ENCODE measurements at regions not wholly inside any gene's neighbourhood (a gene's known extent, or its start where the extent isn't known, plus 50 kb on each side); places are given as distances from the start of the nearest gene placed in this dataset.

GRCh38 chr13:44765001-44765471, 188.9 kb upstream of the TSC22D1 start (continued):
- TF ChIP-seq ARID5B (CRISPR knock-in tag; IDR thresholded peaks at IDR 0.05): peak; percentile 42; the same call in 1 of the 2 replicates

GRCh38 chr13:44764302-44764692, 188.2 kb upstream of the TSC22D1 start:
- no peaks in the 10 kb centered on the region for H3K79me2 ChIP-seq (ENCODE audit: insufficient read depth, low read length)
- no peak overlapping the region for H3K9ac ChIP-seq (ENCODE audit: insufficient read depth, low read depth, low read length)
- CTCF ChIA-PET (ENCODE audit: low intra/inter-chr PET ratio, low total read pairs): no interaction called here
- no peaks in the 10 kb centered on the region for H4K20me1 ChIP-seq (ENCODE audit: insufficient read depth, low read length)
- intact Hi-C loops (cut with micrococcal nuclease; ENCODE audit: unreplicated experiment): no loop called here
- no TSS peak for BruUV-seq (replicated peaks)
- peak overlapping the region; percentile 19 for H3K27ac ChIP-seq (ENCODE audit: extremely low read length, insufficient read depth, low read length)
- no peak for FAIRE-seq
- H3K36me3 ChIP-seq (replicated peaks in 1 of 2; ENCODE audit: control insufficient read depth in 1 of 2, insufficient read depth in 2 of 2, low read length in 2 of 2): no peaks in the 10 kb centered on the region
- POLR2A ChIA-PET: interaction anchor here (0.7 kb wide), 1 partner anchor 241 kb away, joined by 3 read pairs; no protein-coding TSS in a partner anchor
- 6% methylated on average over 8 of the region's 8 CpGs for WGBS (ENCODE audit: low lambda C conversion rate)
- H3K27me3 ChIP-seq (ENCODE audit: control insufficient read depth in 1 of 2, insufficient read depth in 2 of 2, low read length in 2 of 2): no peaks in the 10 kb centered on the region; a peak in 1 of 5 replicates
- peaks cover 41% of the 10 kb centered on the region for H3K4me1 ChIP-seq (ENCODE audit: insufficient read depth, low read length)
- H2AFZ ChIP-seq (ENCODE audit: low read length): no peak overlapping the region
- DNase-seq (ENCODE audit: low spot score): no peak
- peak; percentile 62 for ATAC-seq
- no peaks in the 10 kb centered on the region for H3K9me3 ChIP-seq (ENCODE audit: low read length)
- H3K4me3 ChIP-seq (replicated peaks in 1 of 3; ENCODE audit: insufficient read depth in 1 of 3, low read depth in 2 of 3, low read length in 3 of 3): peak overlapping the region in 1 of 3 experiments; percentile 31; a peak in 2 of 6 replicates
- H3K4me2 ChIP-seq (ENCODE audit: low read depth, low read length): peak overlapping the region; percentile 77
- in situ Hi-C loops (cut with HindIII; ENCODE audit: extremely low pct_ligation_motif_present, low pct_unique_long_range_greater_than_20kb): no loop called here
- TF ChIP-seq HOXA3 (CRISPR knock-in tag; IDR thresholded peaks at IDR 0.05): no peak
- no peak for TF ChIP-seq ZBTB1 (CRISPR knock-in tag; IDR thresholded peaks at IDR 0.05; ENCODE audit: borderline replicate concordance)
- TF ChIP-seq ZNF501 (CRISPR knock-in tag; IDR thresholded peaks at IDR 0.05): peak; percentile 32; the same call in 1 of the 2 replicates
- TF ChIP-seq RNF2 (conservative IDR thresholded peaks at IDR 0.05; ENCODE audit: low read depth): no peak
- TF ChIP-seq ZNF687 (CRISPR knock-in tag; IDR thresholded peaks at IDR 0.05): peak; percentile 41
- TF ChIP-seq ZNF562 (CRISPR knock-in tag; IDR thresholded peaks at IDR 0.05; ENCODE audit: borderline replicate concordance): no peak
- TF ChIP-seq ELF3 (CRISPR knock-in tag; IDR thresholded peaks at IDR 0.05): no peak
- peak; percentile 18; the same call in 1 of the 2 replicates for TF ChIP-seq HNF4A (CRISPR knock-in tag; IDR thresholded peaks at IDR 0.05)
- TF ChIP-seq ZNF362 (CRISPR knock-in tag; IDR thresholded peaks at IDR 0.05; ENCODE audit: borderline replicate concordance): peak; percentile 53; the same call in 1 of the 2 replicates
- TF ChIP-seq NCOA2 (CRISPR knock-in tag; IDR thresholded peaks at IDR 0.05): no peak
- TF ChIP-seq BCL6 (CRISPR knock-in tag; IDR thresholded peaks at IDR 0.05): no peak
- no peak for TF ChIP-seq ZNF432 (CRISPR knock-in tag; IDR thresholded peaks at IDR 0.05; ENCODE audit: borderline replicate concordance)
- TF ChIP-seq ZNF597 (CRISPR knock-in tag; IDR thresholded peaks at IDR 0.05): no peak
